ENCODE measurements at regions not wholly inside any gene's neighbourhood (a gene's known extent, or its start where the extent isn't known, plus 50 kb on each side); places are given as distances from the start of the nearest gene placed in this dataset.

DNA sequence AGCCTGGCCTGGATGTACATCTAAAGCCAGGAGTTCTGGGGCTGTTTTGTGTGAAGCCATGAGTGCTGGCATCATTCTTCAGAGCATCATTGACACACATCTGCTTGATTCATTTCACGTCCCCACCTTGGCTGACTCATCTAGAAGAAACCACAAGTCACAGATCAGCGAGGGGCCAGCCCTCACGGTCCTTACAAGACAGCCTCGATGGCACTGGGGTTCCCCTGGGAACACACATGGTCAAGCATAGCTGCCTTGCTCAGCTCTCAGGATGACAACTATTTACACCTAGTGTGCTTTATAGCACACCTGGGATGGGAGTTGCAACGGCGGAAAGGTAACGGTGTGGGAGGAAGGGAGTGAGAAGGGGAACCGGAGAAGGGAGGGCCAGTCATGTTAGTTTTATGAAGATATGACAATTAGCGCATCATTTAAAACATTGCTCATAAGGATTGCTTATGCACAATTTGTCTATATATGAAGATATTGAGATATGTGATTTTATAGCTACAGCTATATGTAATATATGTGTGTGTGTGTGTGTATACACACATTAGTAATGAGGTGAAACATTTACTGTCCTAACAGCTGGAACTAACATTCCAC lies 227.1 kb downstream of the RPLP1 start:
- TF ChIP-seq GATA2 (IDR thresholded peaks at IDR 0.05; ENCODE audit: low read depth, low read length) = no peak
- TF ChIP-seq GATA3 (IDR thresholded peaks at IDR 0.05; ENCODE audit: low read depth, low read length) = no peak
